ENCODE measurements at regions not wholly inside any gene's neighbourhood (a gene's known extent, or its start where the extent isn't known, plus 50 kb on each side); places are given as distances from the start of the nearest gene placed in this dataset.

GRCh38 chr6:105494688-105495087, 91.8 kb upstream of the PREP start:
- TF ChIP-seq POLR2AphosphoS5 (IDR thresholded peaks at IDR 0.05; ENCODE audit: insufficient read depth, low read depth, low read length) = no peak
- TF ChIP-seq CTCF (IDR thresholded peaks at IDR 0.05; ENCODE audit: extremely low read depth in 1 of 2, insufficient read depth in 1 of 2, low read depth in 1 of 2, low read length in 2 of 2) = no peak
- no peak for TF ChIP-seq POLR2A (IDR thresholded peaks at IDR 0.05; ENCODE audit: low read depth, low read length)
- TF ChIP-seq GATA2 (IDR thresholded peaks at IDR 0.05; ENCODE audit: insufficient read depth, insufficient read length, low read depth, low read length) = no peak
- no peak for TF ChIP-seq EZH2 (IDR thresholded peaks at IDR 0.05; ENCODE audit: borderline replicate concordance, low read depth, low read length, severe bottlenecking)
